Osteocyte (in vitro differentiated cells): ENCODE measurements at regions not wholly inside any gene's neighbourhood (a gene's known extent, or its start where the extent isn't known, plus 50 kb on each side); places are given as distances from the start of the nearest gene placed in this dataset.

Experiments
- DNase-seq: peaks from one replicate; pipeline ENCODE4 v3.0.0; 2021; ENCODE audit warnings: mixed read lengths; ENCODE audit not compliant: unreplicated experiment; ENCODE audit errors: extremely low spot score
- H3K27ac Mint-ChIP-seq: one replicate; pipeline ENCODE4 v1.8.0; 2021; ENCODE audit warnings: mild to moderate bottlenecking, mixed read lengths; ENCODE audit not compliant: unreplicated experiment
- H3K27me3 Mint-ChIP-seq: one replicate; pipeline ENCODE4 v1.8.0; 2021; ENCODE audit warnings: mixed read lengths; ENCODE audit not compliant: unreplicated experiment
- H3K36me3 Mint-ChIP-seq: one replicate; pipeline ENCODE4 v1.8.0; 2021; ENCODE audit warnings: mixed read lengths; ENCODE audit not compliant: unreplicated experiment
- H3K4me1 Mint-ChIP-seq: one replicate; pipeline ENCODE4 v1.8.0; 2021; ENCODE audit warnings: mixed read lengths; ENCODE audit not compliant: unreplicated experiment
- H3K4me3 Mint-ChIP-seq: one replicate; pipeline ENCODE4 v1.8.0; 2021; ENCODE audit warnings: mild to moderate bottlenecking, moderate library complexity, mixed read lengths; ENCODE audit not compliant: unreplicated experiment
- H3K9me3 Mint-ChIP-seq: one replicate; pipeline ENCODE4 v1.8.0; 2021; ENCODE audit warnings: mixed read lengths; ENCODE audit not compliant: unreplicated experiment
- CTCF ChIP-seq: fragments of 200-600 bp; sonication (generic); IDR thresholded peaks from 2 replicates; pipeline ENCODE4 v1.5.0; 2021; ENCODE audit warnings: antibody characterized with exemption, mild to moderate bottlenecking, moderate library complexity

- H3K4me1 Mint-ChIP-seq = peaks cover 21% of the 10 kb centered on the region
- H3K4me3 Mint-ChIP-seq = no peak overlapping the region
- no peaks in the 10 kb centered on the region for H3K9me3 Mint-ChIP-seq
- DNase-seq = no peak
- no peaks in the 10 kb centered on the region for H3K27me3 Mint-ChIP-seq
- no peaks in the 10 kb centered on the region for H3K36me3 Mint-ChIP-seq
- TF ChIP-seq CTCF = no peak
- no peak overlapping the region for H3K27ac Mint-ChIP-seq
Measured at GRCh38 chr1:163271535-163271934, 50.2 kb upstream of the NUF2 start.
